ENCODE measurements at regions not wholly inside any gene's neighbourhood (a gene's known extent, or its start where the extent isn't known, plus 50 kb on each side); places are given as distances from the start of the nearest gene placed in this dataset.

DNA sequence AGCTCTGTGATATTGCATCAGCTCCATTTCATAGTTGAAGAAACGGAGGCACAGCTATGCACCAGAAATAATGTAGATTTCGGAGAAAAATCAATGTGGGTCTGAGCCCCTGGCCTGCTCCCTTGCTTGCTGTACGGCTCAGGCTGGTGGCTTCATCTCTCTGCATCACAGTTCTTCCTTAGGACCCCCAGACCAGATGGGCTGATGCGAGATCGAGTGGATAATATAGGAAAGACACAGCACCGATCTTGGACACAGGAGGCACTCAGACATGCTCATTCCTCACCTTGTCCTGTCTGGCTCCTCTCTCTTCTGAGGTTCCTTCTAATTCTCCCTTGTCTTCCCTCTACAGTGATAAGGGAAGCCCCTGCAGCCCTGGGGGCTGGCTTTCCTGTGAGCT is 365.9 kb upstream of the ZMIZ1 start:
- Histone ChIP-seq H3K4me1 (replicated peaks; ENCODE audit: insufficient read depth) (peaks cover 17% of the 10 kb centered on the region; the same call in 1 of the 2 replicates), H3K4me2 (no peak overlapping the region), H3K4me3 (no peak overlapping the region), H3K27me3 (ENCODE audit: insufficient read depth, low read depth) (no peaks in the 10 kb centered on the region), H3K9me3 (ENCODE audit: insufficient read depth, low read depth) (no peaks in the 10 kb centered on the region), H4K20me1 (ENCODE audit: insufficient read depth) (no peaks in the 10 kb centered on the region), H3K79me2 (ENCODE audit: low read depth) (no peaks in the 10 kb centered on the region), H3K9me2 (ENCODE audit: insufficient read depth) (no peaks in the 10 kb centered on the region), H3K36me3 (ENCODE audit: low read depth) (no peaks in the 10 kb centered on the region), H2AFZ (no peak overlapping the region), H3K27ac (no peak overlapping the region), H3F3A (ENCODE audit: insufficient read depth, low read depth) (peaks cover 5% of the 10 kb centered on the region; the same call in 1 of the 2 replicates)
- no TSS peak for BruUV-seq (replicated peaks)
- ChIA-PET CTCF (no interaction called here), POLR2A (ENCODE audit: unreplicated experiment) (no interaction called here)
- TF ChIP-seq EZH2 (IDR thresholded peaks at IDR 0.05; ENCODE audit: low read depth), result no peak
- TF ChIP-seq, protein P1, sequence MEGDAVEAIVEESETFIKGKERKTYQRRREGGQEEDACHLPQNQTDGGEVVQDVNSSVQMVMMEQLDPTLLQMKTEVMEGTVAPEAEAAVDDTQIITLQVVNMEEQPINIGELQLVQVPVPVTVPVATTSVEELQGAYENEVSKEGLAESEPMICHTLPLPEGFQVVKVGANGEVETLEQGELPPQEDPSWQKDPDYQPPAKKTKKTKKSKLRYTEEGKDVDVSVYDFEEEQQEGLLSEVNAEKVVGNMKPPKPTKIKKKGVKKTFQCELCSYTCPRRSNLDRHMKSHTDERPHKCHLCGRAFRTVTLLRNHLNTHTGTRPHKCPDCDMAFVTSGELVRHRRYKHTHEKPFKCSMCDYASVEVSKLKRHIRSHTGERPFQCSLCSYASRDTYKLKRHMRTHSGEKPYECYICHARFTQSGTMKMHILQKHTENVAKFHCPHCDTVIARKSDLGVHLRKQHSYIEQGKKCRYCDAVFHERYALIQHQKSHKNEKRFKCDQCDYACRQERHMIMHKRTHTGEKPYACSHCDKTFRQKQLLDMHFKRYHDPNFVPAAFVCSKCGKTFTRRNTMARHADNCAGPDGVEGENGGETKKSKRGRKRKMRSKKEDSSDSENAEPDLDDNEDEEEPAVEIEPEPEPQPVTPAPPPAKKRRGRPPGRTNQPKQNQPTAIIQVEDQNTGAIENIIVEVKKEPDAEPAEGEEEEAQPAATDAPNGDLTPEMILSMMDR (conservative IDR thresholded peaks at IDR 0.05), result no peak
- intact Hi-C loops (cut with micrococcal nuclease; ENCODE audit: unreplicated experiment), result no loop called here
- DNase-seq, result no peak

DNA sequence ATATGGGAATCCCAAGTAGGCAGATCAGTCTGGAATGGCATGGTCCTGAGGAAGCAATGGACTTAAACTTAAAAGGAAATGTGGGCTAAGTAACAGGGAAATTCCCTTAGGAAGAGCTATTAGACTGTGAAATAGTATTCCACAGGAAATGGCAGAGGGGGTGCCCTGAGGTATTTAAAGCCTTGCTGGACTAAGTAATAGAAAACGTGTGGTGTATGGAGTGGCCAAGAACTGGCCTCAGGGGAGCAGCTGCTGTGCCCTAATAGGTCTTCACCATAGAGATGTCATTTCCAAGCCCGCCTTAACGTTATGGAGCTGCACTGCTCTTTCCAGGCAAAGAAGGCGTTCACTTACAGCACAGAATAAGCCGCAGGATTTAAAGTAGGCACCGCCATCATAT is 365.2 kb upstream of the ZMIZ1 start:
- no peaks in the 10 kb centered on the region for H3K79me2 ChIP-seq (ENCODE audit: low read depth)
- BruUV-seq (replicated peaks), result no TSS peak
- no peak overlapping the region for H3K4me2 ChIP-seq
- H3K4me1 ChIP-seq (replicated peaks; ENCODE audit: insufficient read depth), result peaks cover 17% of the 10 kb centered on the region; the same call in 1 of the 2 replicates
- H3F3A ChIP-seq (ENCODE audit: insufficient read depth, low read depth), result peaks cover 5% of the 10 kb centered on the region; the same call in 1 of the 2 replicates
- H3K9me3 ChIP-seq (ENCODE audit: insufficient read depth, low read depth), result no peaks in the 10 kb centered on the region
- no peaks in the 10 kb centered on the region for H3K27me3 ChIP-seq (ENCODE audit: insufficient read depth, low read depth)
- H3K27ac ChIP-seq, result no peak overlapping the region
- no peak for DNase-seq
- no peaks in the 10 kb centered on the region for H3K9me2 ChIP-seq (ENCODE audit: insufficient read depth)
- intact Hi-C loops (cut with micrococcal nuclease; ENCODE audit: unreplicated experiment), result no loop called here
- CTCF ChIA-PET, result no interaction called here
- no peak overlapping the region for H3K4me3 ChIP-seq
- no peaks in the 10 kb centered on the region for H4K20me1 ChIP-seq (ENCODE audit: insufficient read depth)
- H3K36me3 ChIP-seq (ENCODE audit: low read depth), result no peaks in the 10 kb centered on the region
- no peak overlapping the region for H2AFZ ChIP-seq
- POLR2A ChIA-PET (ENCODE audit: unreplicated experiment), result no interaction called here
- TF ChIP-seq, protein P1 (conservative IDR thresholded peaks at IDR 0.05), result no peak
- TF ChIP-seq EZH2 (IDR thresholded peaks at IDR 0.05; ENCODE audit: low read depth), result no peak

DNA sequence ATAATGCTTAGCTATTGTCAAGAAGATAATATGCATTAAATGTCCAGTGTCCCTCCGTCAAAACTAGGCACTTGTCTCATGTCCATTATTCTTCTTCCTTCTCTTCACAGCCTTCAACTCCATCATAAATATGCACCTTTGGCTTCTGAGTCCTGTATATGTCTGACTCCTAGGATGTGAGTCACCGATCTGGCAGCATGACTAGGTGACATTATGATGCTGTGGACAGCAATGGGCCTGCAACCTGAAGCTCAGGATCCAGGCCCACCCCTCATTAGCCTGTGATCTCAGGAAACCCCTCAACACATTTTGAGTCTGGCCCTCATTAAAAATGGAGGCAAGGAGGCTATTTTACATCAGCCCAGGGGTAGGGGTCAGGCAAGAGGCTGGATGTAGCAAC is 362.5 kb upstream of the ZMIZ1 start:
- no peaks in the 10 kb centered on the region for H4K20me1 ChIP-seq (ENCODE audit: insufficient read depth)
- intact Hi-C loops (cut with micrococcal nuclease; ENCODE audit: unreplicated experiment), result no loop called here
- ChIA-PET POLR2A (ENCODE audit: unreplicated experiment) (no interaction called here), CTCF (no interaction called here)
- peaks cover 7% of the 10 kb centered on the region; the same call in 1 of the 2 replicates for H3K4me1 ChIP-seq (replicated peaks; ENCODE audit: insufficient read depth)
- no peak for TF ChIP-seq EZH2 (IDR thresholded peaks at IDR 0.05; ENCODE audit: low read depth)
- TF ChIP-seq, protein P1 (conservative IDR thresholded peaks at IDR 0.05), result no peak
- no peak overlapping the region for H2AFZ ChIP-seq
- no peaks in the 10 kb centered on the region for H3K79me2 ChIP-seq (ENCODE audit: low read depth)
- no peak overlapping the region; the same call in 1 of the 2 replicates for H3K4me2 ChIP-seq
- DNase-seq, result peak in 1 of 2 experiments; percentile 51
- H3K27ac ChIP-seq, result no peak overlapping the region
- H3K9me2 ChIP-seq (ENCODE audit: insufficient read depth), result no peaks in the 10 kb centered on the region
- H3K36me3 ChIP-seq (ENCODE audit: low read depth), result no peaks in the 10 kb centered on the region
- peaks cover 5% of the 10 kb centered on the region; the same call in 1 of the 2 replicates for H3F3A ChIP-seq (ENCODE audit: insufficient read depth, low read depth)
- BruUV-seq (replicated peaks), result no TSS peak
- no peaks in the 10 kb centered on the region for H3K9me3 ChIP-seq (ENCODE audit: insufficient read depth, low read depth)
- H3K4me3 ChIP-seq, result no peak overlapping the region
- H3K27me3 ChIP-seq (ENCODE audit: insufficient read depth, low read depth), result no peaks in the 10 kb centered on the region

All from PC-9 (cell line).